ENCODE measurements at regions not wholly inside any gene's neighbourhood (a gene's known extent, or its start where the extent isn't known, plus 50 kb on each side); places are given as distances from the start of the nearest gene placed in this dataset.

- TF ChIP-seq MGA (IDR thresholded peaks at IDR 0.05) (peak; percentile 49), ZBTB17 (CRISPR knock-in tag; IDR thresholded peaks at IDR 0.05) (no peak), SFPQ (IDR thresholded peaks at IDR 0.05; ENCODE audit: low read depth, low read length) (no peak), PTTG1 (tag; IDR thresholded peaks at IDR 0.05; ENCODE audit: low read depth) (no peak), DPF2 (IDR thresholded peaks at IDR 0.05) (no peak), ESRRA (IDR thresholded peaks at IDR 0.05; ENCODE audit: borderline replicate concordance, low read depth) (no peak), POLR2H (tag; IDR thresholded peaks at IDR 0.05; ENCODE audit: low read depth) (peak; percentile 43; the same call in 1 of the 2 replicates), ATF7 (IDR thresholded peaks at IDR 0.05) (no peak), ZNF175 (CRISPR knock-in tag; IDR thresholded peaks at IDR 0.05; ENCODE audit: low read depth) (no peak), ZNF717 (CRISPR knock-in tag; IDR thresholded peaks at IDR 0.05) (no peak), L3MBTL2 (IDR thresholded peaks at IDR 0.05) (0 out of 2 replicates have a peak, but pooled peaks have one; percentile 14), KAT8 (IDR thresholded peaks at IDR 0.05; ENCODE audit: low read depth) (no peak), ZBTB26 (CRISPR knock-in tag; IDR thresholded peaks at IDR 0.05) (no peak), ETV6 (IDR thresholded peaks at IDR 0.05; ENCODE audit: borderline replicate concordance in 1 of 2, low read depth in 2 of 2, low read length in 1 of 2) (no peak), ETV6 (CRISPR knock-in tag; IDR thresholded peaks at IDR 0.05; ENCODE audit: borderline replicate concordance) (no peak), ZNF12 (CRISPR knock-in tag; IDR thresholded peaks at IDR 0.05) (no peak)
Measured at GRCh38 chr2:81483254-81483653, 1178.7 kb upstream of the LRRTM1 start (continued).
